ENCODE measurements at regions not wholly inside any gene's neighbourhood (a gene's known extent, or its start where the extent isn't known, plus 50 kb on each side); places are given as distances from the start of the nearest gene placed in this dataset.

DNA sequence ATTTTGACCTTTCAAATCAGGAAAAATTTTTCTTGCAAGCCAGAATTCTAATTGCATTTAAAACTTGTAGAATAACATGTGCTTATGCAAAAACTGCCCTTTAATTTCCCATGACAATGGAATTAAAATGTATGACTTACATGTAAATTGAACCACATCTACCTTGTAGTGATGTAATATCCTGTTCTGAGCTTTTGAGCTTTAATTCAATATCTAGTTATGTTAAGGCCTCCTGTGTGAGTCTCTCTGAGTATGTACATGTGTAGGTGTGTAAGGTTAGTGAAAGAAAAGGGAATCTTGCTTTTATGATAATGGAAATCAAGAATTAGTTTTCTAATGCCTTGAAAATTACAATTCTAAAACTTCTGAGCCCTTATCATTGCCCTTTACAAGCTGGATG, 344.8 kb upstream of the AKR1E2 start:
- no peak for DNase-seq
- in situ Hi-C loops (cut with MboI; ENCODE audit: low pct_unique_long_range_greater_than_20kb, low sequenced_read_pairs) = no loop called here

- in situ Hi-C loops (cut with MboI; ENCODE audit: low pct_unique_long_range_greater_than_20kb, low sequenced_read_pairs) = no loop called here
- no peak for DNase-seq
Observed at GRCh38 chr10:4479342-4479741, 346.7 kb upstream of the AKR1E2 start.

DNA sequence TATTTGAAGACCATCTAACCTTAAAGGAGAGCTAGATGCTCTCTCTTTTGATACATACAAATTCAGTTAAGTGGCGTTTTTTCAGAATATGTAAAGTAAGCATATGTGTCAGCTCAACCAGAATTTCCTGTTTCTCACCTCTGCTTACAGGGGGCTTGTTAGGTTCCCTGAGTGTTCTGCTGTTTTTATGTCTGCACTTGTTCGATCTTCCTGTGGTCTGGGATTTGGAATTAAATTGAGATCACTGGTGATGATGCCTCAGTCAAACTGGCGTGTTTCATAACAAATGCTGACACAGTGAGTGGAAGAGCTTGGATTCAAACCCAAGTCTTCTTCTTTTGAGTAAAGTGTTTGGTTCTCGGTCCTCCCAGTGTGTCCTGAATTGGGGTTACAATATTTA, 348.3 kb upstream of the AKR1E2 start:
- in situ Hi-C loops (cut with MboI; ENCODE audit: low pct_unique_long_range_greater_than_20kb, low sequenced_read_pairs) = no loop called here
- DNase-seq = no peak

DNA sequence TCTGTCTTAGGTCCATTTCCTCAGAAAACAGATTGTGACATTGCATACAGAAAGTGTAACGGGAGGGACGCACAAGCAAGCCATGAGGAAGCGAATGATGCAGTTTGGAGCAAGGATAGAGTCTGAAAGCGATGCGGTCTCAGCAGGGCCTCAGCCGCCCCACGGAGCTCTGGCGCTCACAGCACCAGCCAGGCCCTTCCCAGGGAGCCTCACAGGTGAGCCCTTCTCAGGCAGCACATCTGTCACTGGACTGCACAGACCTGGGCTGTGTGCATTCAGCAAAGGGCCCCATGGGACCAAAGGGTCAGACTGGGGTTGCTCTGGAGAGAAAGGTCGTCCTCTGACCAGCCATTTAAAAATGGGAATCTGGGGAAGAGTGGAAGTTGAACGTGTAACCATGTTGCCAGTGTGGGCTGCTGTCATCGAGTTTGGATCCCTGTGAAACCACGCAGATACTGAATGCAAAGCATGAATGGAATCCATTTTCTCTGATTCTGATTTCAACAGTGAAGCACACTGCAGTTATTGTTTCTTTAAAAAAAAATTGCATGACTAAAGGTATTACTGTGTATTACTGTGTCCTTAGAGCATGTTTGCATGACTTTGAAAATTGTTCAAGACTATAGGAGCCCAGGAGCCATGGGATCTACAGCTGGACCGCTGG, 350.0 kb upstream of the AKR1E2 start:
- in situ Hi-C loops (cut with MboI; ENCODE audit: low pct_unique_long_range_greater_than_20kb, low sequenced_read_pairs) = no loop called here
- DNase-seq = no peak

DNA sequence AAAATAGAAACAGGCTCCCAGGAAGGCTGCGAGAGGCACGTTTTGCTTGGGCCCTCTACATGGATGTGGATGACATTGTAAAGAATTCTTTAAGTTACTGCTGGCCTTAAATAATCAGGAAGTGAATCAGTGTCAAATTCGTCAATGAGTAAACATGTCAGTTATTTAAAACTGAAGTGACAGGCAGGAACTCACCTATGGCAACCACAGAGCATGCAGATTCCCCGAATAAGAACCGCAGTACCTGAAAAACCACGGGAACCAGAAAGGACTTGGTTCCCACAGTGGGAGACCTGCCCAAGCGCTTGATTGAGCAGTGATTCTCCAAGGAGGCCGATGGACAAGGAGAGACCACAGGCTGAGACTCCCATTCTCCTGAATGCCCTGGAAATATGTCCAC, 351.2 kb upstream of the AKR1E2 start:
- DNase-seq = no peak
- in situ Hi-C loops (cut with MboI; ENCODE audit: low pct_unique_long_range_greater_than_20kb, low sequenced_read_pairs) = no loop called here

- in situ Hi-C loops (cut with MboI; ENCODE audit: low pct_unique_long_range_greater_than_20kb, low sequenced_read_pairs) = no loop called here
- DNase-seq = no peak
Observed at GRCh38 chr10:4473977-4474376, 352.0 kb upstream of the AKR1E2 start.

DNA sequence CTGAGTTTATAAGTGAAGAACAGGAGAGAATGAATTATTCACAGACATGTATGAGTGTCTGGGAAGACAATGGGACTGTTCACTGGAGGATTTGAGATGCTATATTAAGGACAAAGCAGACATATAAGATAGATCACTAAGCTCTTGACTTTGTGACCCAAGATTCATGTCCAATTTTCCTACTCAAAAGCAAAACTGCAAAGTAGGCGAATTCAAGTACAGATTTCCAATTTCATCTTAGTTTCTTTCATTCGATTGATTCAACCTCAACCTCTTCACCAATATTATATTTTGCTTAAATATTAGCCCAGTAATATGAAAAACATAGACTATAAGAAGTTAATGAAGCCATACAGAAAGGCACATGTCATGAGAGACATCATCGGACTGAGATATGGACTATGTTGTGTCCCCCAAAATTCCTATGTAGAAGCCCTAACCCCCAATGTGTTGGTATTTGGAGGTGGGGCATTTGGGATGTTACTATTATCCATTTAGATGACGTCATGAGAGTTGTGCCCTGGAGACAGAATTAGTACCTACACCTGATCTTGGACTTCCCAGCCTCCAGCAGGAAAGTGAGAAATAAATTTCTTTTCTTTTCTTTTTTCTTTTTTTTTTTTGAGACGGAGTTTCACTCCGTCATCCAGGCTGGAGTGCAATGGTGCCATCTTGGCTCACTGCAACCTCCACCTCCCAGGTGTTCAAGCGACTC, 353.7 kb upstream of the AKR1E2 start:
- DNase-seq = no peak
- in situ Hi-C loops (cut with MboI; ENCODE audit: low pct_unique_long_range_greater_than_20kb, low sequenced_read_pairs) = no loop called here

- DNase-seq = no peak
- in situ Hi-C loops (cut with MboI; ENCODE audit: low pct_unique_long_range_greater_than_20kb, low sequenced_read_pairs) = no loop called here
Observed at GRCh38 chr10:4470231-4470835, 355.7 kb upstream of the AKR1E2 start.

DNA sequence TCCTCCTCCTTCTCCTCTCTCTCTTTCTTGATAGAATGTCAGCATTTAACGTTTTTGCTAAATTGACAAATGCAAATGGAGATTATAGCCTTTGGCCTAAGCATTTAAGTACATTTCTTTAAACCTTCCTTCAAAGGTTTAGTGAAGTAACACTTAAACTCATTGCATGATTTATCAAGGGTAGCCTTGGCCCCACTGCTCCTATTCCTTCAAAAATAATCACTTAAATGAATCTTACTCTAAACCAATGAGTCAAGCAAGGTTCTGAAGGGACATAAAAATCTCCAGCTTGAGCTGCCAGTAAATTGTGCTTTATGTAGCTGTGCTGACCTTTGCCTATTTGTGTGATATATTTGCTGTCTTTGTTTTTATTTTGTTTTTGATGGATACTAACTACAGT, 358.5 kb upstream of the AKR1E2 start:
- no peak for DNase-seq
- in situ Hi-C loops (cut with MboI; ENCODE audit: low pct_unique_long_range_greater_than_20kb, low sequenced_read_pairs) = no loop called here

DNA sequence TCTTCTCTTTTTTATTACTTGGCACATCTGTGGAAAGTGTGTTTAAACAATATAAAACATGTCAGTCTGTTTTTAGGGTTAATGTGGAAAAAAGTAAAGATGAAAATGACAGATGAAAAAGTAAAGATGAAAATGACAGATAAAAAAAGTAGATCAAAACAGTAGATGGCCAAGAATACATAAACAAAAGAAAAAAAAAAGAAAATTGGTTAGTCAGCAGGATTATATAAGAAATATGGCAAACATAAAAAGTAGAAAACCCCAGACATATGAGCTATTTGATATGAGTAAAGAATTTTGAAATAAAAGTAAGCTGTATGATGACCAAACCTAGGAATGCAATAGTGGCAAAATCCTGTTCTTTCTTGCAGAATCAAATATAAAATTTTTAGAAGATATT, 365.7 kb upstream of the AKR1E2 start:
- in situ Hi-C loops (cut with MboI; ENCODE audit: low pct_unique_long_range_greater_than_20kb, low sequenced_read_pairs) = no loop called here
- no peak for DNase-seq

GRCh38 chr10:4459531-4459930, 366.5 kb upstream of the AKR1E2 start:
- no peak for DNase-seq
- in situ Hi-C loops (cut with MboI; ENCODE audit: low pct_unique_long_range_greater_than_20kb, low sequenced_read_pairs) = no loop called here

GRCh38 chr10:4457597-4457996, 368.4 kb upstream of the AKR1E2 start:
- no peak for DNase-seq
- in situ Hi-C loops (cut with MboI; ENCODE audit: low pct_unique_long_range_greater_than_20kb, low sequenced_read_pairs) = no loop called here

- in situ Hi-C loops (cut with MboI; ENCODE audit: low pct_unique_long_range_greater_than_20kb, low sequenced_read_pairs) = no loop called here
- DNase-seq = no peak
Observed at GRCh38 chr10:4456776-4457175, 369.2 kb upstream of the AKR1E2 start.

- in situ Hi-C loops (cut with MboI; ENCODE audit: low pct_unique_long_range_greater_than_20kb, low sequenced_read_pairs) = no loop called here
- DNase-seq = no peak
Observed at GRCh38 chr10:4456279-4456678, 369.7 kb upstream of the AKR1E2 start.

- DNase-seq = peak; percentile 93
- in situ Hi-C loops (cut with MboI; ENCODE audit: low pct_unique_long_range_greater_than_20kb, low sequenced_read_pairs) = no loop called here
Observed at GRCh38 chr10:4453950-4454349, 372.1 kb upstream of the AKR1E2 start.

- in situ Hi-C loops (cut with MboI; ENCODE audit: low pct_unique_long_range_greater_than_20kb, low sequenced_read_pairs) = no loop called here
- DNase-seq = no peak
Observed at GRCh38 chr10:4453276-4453675, 372.7 kb upstream of the AKR1E2 start.

DNA sequence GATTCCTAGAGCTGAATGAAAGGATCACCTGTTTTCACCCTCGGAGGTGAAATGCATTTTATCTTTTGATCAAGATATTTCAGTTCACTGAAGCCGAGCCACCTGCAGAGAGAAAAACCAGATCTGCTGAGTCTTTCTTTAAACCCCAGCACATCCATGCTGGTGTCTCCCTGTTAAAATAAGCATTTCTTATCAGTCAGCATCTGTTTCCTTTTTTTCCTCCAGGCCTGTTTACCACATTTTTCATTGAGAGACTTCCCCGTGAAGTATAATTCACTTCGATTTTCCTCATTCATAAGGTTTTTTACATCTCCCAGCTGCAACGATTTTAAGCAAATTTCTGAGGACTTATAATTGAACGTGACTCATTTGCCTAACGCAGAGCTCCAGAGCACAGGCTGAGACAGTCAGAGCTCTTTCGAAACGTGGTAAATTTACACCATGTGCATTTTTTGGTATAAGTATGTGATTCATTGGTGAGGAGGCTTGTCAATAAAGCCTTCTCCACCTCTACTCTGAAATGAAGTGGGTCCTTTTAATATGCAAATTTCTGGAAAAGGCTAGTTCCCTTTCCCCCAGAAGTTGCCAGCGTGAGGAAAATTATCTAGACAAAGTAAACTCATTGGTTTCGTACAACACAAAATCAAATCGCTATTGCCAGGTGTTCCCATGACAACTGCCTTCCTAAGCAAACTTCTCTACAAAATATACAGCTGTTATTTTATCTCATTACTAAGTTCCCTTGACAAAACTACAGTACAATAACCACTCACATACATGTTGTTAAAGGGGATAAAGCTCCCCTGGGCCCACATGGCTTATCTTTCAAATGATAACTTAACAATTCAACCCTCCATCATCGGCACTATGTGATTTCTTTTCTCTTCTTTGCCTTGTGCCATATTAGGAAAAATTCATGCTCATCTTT, 374.8 kb upstream of the AKR1E2 start:
- peak; percentile 92 for DNase-seq
- in situ Hi-C loops (cut with MboI; ENCODE audit: low pct_unique_long_range_greater_than_20kb, low sequenced_read_pairs) = no loop called here

- no peak for DNase-seq
- in situ Hi-C loops (cut with MboI; ENCODE audit: low pct_unique_long_range_greater_than_20kb, low sequenced_read_pairs) = no loop called here
Observed at GRCh38 chr10:4450169-4450568, 375.8 kb upstream of the AKR1E2 start.

DNA sequence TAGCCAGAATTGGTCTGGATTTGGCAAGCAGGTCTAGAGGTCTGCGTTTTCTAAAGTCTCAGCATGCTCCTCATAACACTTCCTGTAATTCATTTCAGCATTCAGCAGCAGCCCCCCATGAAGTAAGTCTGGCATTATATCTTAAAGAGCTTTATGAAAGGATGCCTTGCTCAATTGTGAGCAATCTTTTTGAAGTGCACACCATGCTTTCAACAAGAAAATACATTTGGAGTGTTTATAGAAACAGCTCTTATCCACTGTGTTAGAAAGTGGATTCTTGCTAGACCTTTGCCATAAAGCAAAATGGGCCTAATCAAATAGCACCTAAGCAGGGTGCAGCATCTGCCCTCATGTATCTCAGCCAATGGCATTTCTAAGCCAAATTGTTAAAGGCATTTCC, 378.0 kb upstream of the AKR1E2 start:
- in situ Hi-C loops (cut with MboI; ENCODE audit: low pct_unique_long_range_greater_than_20kb, low sequenced_read_pairs) = no loop called here
- no peak for DNase-seq

GRCh38 chr10:4443419-4443818, 382.6 kb upstream of the AKR1E2 start:
- no peak for DNase-seq
- in situ Hi-C loops (cut with MboI; ENCODE audit: low pct_unique_long_range_greater_than_20kb, low sequenced_read_pairs) = no loop called here

All from KBM-7 (cell line).